Mucosa of stomach (tissue), 1 donor: ENCODE measurements at regions not wholly inside any gene's neighbourhood (a gene's known extent, or its start where the extent isn't known, plus 50 kb on each side); places are given as distances from the start of the nearest gene placed in this dataset.

Experiments
- H3K27me3 ChIP-seq: one replicate; pipeline ENCODE4 v1.7.0; 2013; ENCODE audit warnings: mild to moderate bottlenecking, low read length; ENCODE audit not compliant: control insufficient read depth, insufficient read depth
- H3K36me3 ChIP-seq: one replicate; pipeline ENCODE4 v1.7.0; 2013; ENCODE audit warnings: low read length; ENCODE audit not compliant: control insufficient read depth, insufficient read depth
- H3K4me1 ChIP-seq: one replicate; pipeline ENCODE4 v1.7.0; 2013; ENCODE audit warnings: mild to moderate bottlenecking, low read length; ENCODE audit not compliant: control insufficient read depth, insufficient read depth
- H3K4me3 ChIP-seq: one replicate; pipeline ENCODE4 v1.7.0; 2013; ENCODE audit warnings: low read length
- H3K9ac ChIP-seq: one replicate; pipeline ENCODE4 v1.7.0; 2013; ENCODE audit warnings: mild to moderate bottlenecking, low read length, moderate library complexity
- H3K9me3 ChIP-seq: one replicate; pipeline ENCODE4 v1.7.0; 2013; ENCODE audit warnings: mild to moderate bottlenecking, low read length, moderate library complexity; ENCODE audit not compliant: control insufficient read depth
- donor health status: Pancreatic carcinoma.

DNA sequence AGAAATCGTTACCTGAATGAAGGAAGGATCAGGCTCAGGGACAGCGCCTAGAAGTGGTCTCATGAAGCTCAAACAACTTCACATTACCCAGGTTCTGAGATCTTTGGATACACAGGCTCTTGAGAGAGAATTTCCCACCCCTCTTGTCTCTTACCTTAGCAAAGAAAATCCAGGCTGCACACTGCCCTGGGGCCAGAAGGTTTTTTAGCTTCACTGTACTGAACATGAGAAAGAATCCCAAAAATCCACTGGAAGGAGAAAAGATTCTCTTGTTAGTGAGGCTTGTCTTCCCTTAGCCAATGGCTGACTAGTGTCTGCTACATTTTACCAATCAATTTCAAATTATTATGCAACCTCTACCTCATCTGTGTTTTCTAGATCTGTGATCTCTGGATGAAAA is 101.0 kb upstream of the RIOK3 start:
- no peak overlapping the region for H3K4me3 ChIP-seq
- H3K9me3 ChIP-seq = no peaks in the 10 kb centered on the region
- no peaks in the 10 kb centered on the region for H3K36me3 ChIP-seq
- peaks cover 8% of the 10 kb centered on the region for H3K4me1 ChIP-seq
- H3K9ac ChIP-seq = no peak overlapping the region
- no peaks in the 10 kb centered on the region for H3K27me3 ChIP-seq

- Histone ChIP-seq H3K4me3 (no peak overlapping the region), H3K36me3 (no peaks in the 10 kb centered on the region), H3K4me1 (peaks cover 21% of the 10 kb centered on the region), H3K9ac (no peak overlapping the region), H3K9me3 (no peaks in the 10 kb centered on the region), H3K27me3 (no peaks in the 10 kb centered on the region)
These were observed 99.6 kb upstream of the RIOK3 start for GRCh38 chr18:23353459-23353858.

DNA sequence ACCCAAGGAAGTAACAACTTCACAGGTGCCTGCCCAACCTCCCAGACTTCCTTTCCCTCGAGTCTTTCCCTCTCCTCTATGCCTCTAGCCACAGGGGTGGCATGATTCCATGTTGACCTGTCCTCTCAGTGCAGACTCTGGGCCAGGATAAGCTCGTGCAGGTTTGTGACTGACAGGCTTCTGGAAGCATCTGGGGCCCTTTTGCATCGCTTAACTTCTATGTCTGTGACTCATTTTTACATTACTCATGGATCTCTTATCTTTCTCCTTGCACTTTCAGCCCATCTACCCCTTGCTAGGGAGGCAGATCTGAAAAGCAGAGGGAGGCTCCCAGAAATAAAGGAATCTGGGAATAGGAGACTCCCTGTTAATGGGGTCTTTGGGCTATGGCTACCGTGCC is 98.5 kb upstream of the RIOK3 start:
- no peaks in the 10 kb centered on the region for H3K27me3 ChIP-seq
- H3K9ac ChIP-seq = no peak overlapping the region
- H3K36me3 ChIP-seq = no peaks in the 10 kb centered on the region
- no peak overlapping the region for H3K4me3 ChIP-seq
- H3K9me3 ChIP-seq = no peaks in the 10 kb centered on the region
- H3K4me1 ChIP-seq = peaks cover 25% of the 10 kb centered on the region

- Histone ChIP-seq H3K27me3 (no peaks in the 10 kb centered on the region), H3K9ac (no peak overlapping the region), H3K9me3 (no peaks in the 10 kb centered on the region), H3K4me1 (peaks cover 25% of the 10 kb centered on the region), H3K36me3 (no peaks in the 10 kb centered on the region), H3K4me3 (no peak overlapping the region)
These were observed 97.9 kb upstream of the RIOK3 start for GRCh38 chr18:23355206-23355605.

DNA sequence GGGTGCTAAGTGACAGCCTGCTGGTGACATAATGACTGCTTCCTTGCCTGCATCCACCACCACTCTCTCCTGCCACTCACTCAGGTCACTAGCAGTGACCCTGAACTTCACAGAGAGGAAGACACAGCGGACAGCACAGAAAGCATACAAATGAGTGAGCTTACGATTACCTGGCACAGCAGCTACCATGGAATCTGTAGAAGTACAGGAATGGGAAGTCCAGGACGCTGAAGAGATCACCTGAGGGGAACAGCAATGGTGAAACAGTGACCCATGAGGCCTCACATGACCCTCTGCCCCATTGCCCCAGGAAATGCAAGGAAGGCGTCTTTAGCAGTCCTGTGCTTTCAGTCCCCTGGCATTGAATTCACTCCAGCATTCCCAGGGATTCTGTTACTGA is 96.7 kb upstream of the RIOK3 start:
- no peaks in the 10 kb centered on the region for H3K36me3 ChIP-seq
- no peak overlapping the region for H3K9ac ChIP-seq
- H3K27me3 ChIP-seq = no peaks in the 10 kb centered on the region
- H3K4me1 ChIP-seq = peaks cover 25% of the 10 kb centered on the region
- H3K4me3 ChIP-seq = no peak overlapping the region
- H3K9me3 ChIP-seq = no peaks in the 10 kb centered on the region

- no peak overlapping the region for H3K9ac ChIP-seq
These were observed 96.0 kb upstream of the RIOK3 start for GRCh38 chr18:23356915-23357601.

DNA sequence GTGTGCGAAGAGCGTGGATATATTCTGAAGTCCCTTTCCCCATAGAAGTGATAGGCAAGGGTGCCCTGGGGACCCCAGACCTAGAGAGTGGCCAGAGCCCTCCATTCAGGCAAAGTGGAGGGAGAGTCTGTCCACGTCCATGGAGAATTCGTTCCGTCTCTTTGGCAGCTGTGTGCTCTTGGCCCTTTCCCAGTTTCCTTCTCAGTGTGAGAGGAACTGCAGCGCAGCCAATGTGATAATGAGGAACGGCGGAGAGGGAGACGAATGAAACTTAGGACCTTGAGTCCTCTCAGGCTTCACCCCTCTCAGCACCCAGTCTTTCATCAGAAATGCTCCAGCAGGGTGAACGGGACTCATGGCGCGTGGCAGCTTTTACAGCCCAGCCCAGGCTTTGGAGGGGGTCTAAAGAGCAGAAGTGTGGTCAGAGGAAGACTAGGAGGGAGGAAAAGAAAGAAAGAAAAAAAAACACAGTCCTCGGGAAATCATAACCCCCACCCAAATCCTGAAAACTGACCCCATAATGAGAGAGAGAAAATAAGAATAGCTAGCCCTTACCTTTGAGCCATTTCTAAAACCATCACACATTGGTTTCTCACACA is 95.0 kb upstream of the RIOK3 start:
- no peaks in the 10 kb centered on the region for H3K9me3 ChIP-seq
- H3K9ac ChIP-seq = peak overlapping the region; percentile 40
- no peaks in the 10 kb centered on the region for H3K36me3 ChIP-seq
- H3K4me3 ChIP-seq = no peak overlapping the region
- H3K27me3 ChIP-seq = no peaks in the 10 kb centered on the region
- peaks cover 25% of the 10 kb centered on the region for H3K4me1 ChIP-seq

More at GRCh38 chr18:23356915-23357601, 96.0 kb upstream of the RIOK3 start:
- no peaks in the 10 kb centered on the region for H3K27me3 ChIP-seq
- peaks cover 25% of the 10 kb centered on the region for H3K4me1 ChIP-seq
- H3K9me3 ChIP-seq = no peaks in the 10 kb centered on the region
- H3K4me3 ChIP-seq = no peak overlapping the region
- no peaks in the 10 kb centered on the region for H3K36me3 ChIP-seq

DNA sequence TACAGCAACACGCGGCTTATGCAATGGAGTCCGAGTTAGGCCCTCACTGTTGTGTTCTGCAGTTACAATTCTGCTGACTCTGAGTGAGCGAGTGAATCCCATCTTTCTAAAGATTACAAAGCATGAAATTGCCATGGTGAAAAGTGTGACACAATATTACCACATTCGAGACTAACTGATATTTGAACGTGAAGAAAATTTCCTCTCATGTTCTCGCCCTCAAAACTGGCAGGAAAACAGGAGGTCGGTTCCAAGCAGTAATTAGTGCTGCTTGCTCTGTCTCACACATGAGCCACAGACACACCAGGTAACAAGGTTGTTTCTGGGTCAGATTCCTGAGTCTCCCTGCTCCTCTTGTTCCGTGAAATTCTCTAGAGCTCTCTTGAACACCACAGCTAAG is 93.7 kb upstream of the RIOK3 start:
- Histone ChIP-seq H3K9me3 (no peaks in the 10 kb centered on the region), H3K27me3 (no peaks in the 10 kb centered on the region), H3K9ac (no peak overlapping the region), H3K36me3 (no peaks in the 10 kb centered on the region), H3K4me1 (peaks cover 25% of the 10 kb centered on the region), H3K4me3 (no peak overlapping the region)

DNA sequence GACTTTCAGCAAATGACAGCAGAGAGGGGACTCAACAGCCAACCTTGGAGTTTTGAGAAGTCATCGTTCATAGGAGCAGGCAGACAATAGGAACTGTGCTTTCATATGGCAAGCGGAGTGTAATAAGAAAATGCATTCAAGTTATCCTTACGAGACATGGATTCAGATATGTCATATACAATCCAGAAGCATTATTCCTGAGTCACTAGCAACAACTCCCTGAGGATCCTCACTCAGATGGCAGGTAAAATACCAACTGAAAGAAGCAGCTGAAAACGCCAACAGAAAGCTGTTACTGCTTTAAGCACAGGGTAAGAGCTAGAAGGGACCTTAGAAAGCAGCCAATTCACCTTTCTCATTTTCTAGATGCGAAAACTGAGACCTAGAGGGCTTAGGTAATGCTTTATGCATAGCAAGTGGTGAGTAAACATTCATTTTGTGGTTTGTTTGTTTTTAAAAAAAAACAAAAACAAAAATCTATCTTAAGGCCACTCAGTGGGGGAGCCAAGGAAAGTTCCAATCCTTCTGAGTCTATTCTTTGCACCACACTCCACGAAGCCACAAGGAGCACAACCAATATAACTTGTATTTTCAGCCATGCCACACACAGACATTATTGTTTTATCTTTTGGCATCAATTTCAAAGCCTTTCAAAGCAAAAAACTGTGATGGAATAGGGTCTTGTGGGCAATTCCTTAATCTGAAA is 89.1 kb upstream of the RIOK3 start:
- no peaks in the 10 kb centered on the region for H3K27me3 ChIP-seq
- no peaks in the 10 kb centered on the region for H3K4me1 ChIP-seq
- H3K9ac ChIP-seq = no peak overlapping the region
- no peak overlapping the region for H3K4me3 ChIP-seq
- H3K9me3 ChIP-seq = no peaks in the 10 kb centered on the region
- H3K36me3 ChIP-seq = no peaks in the 10 kb centered on the region

DNA sequence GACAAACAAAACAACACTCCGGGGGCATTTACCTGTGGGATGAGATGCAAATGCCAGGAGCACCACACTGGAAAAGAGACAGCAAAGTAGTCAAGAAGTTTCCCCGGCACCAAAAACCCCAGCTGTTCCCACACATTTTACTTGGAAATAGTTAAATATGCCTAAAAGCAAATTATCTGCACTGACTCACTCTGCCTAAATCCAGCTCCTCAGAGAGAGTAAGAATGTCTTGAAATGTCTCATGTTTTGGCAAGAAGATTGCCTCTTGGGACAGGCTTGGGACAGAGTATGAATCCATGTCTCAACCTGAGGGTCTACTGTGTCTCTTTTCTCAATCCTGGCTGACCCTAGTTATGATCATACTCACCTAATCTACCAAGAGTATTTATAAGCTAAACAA is 87.5 kb upstream of the RIOK3 start:
- Histone ChIP-seq H3K9me3 (no peaks in the 10 kb centered on the region), H3K27me3 (no peaks in the 10 kb centered on the region), H3K36me3 (no peaks in the 10 kb centered on the region), H3K4me1 (no peaks in the 10 kb centered on the region), H3K4me3 (no peak overlapping the region), H3K9ac (no peak overlapping the region)

- Histone ChIP-seq H3K9me3 (no peaks in the 10 kb centered on the region), H3K27me3 (no peaks in the 10 kb centered on the region), H3K36me3 (no peaks in the 10 kb centered on the region), H3K4me3 (no peak overlapping the region), H3K9ac (no peak overlapping the region), H3K4me1 (no peaks in the 10 kb centered on the region)
These were observed 83.8 kb upstream of the RIOK3 start for GRCh38 chr18:23369266-23369665.

- no peak overlapping the region for H3K4me3 ChIP-seq
- no peak overlapping the region for H3K9ac ChIP-seq
- H3K9me3 ChIP-seq = no peaks in the 10 kb centered on the region
- peaks cover 8% of the 10 kb centered on the region for H3K4me1 ChIP-seq
- H3K36me3 ChIP-seq = no peaks in the 10 kb centered on the region
- H3K27me3 ChIP-seq = no peaks in the 10 kb centered on the region
These were observed 79.5 kb upstream of the RIOK3 start for GRCh38 chr18:23373570-23373969.
